ENCODE measurements at regions not wholly inside any gene's neighbourhood (a gene's known extent, or its start where the extent isn't known, plus 50 kb on each side); places are given as distances from the start of the nearest gene placed in this dataset.

DNA sequence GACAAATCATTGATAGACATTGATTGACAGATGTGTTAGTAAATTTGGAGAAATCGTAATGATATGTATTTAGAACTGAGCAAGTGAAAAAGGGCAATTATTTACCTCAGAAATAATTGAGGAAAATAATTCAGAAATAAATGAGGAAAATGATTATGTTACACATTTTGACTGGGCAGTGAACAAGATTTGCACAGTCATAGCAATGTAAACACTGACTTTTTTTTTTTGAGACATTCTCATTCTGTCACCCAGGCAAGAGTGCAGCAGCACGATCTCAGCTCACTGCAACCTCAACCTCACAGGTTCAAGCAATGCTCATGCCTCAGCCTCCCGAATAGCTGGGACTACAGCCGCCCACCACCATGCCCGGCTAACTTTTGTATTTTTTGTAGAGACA is 211.7 kb downstream of the SP3 start:
- Histone ChIP-seq H3K9me3 (ENCODE audit: severe bottlenecking) (no peaks in the 10 kb centered on the region), H3K36me3 (ENCODE audit: low read depth) (no peaks in the 10 kb centered on the region), H3K4me1 (ENCODE audit: insufficient read depth, poor library complexity, severe bottlenecking) (no peaks in the 10 kb centered on the region), H3K4me3 (ENCODE audit: severe bottlenecking) (no peak overlapping the region), H3K27ac (ENCODE audit: poor library complexity, severe bottlenecking) (no peak overlapping the region), H3K27me3 (ENCODE audit: insufficient read depth, poor library complexity, severe bottlenecking) (no peaks in the 10 kb centered on the region)
- DNase-seq (ENCODE audit: low spot score) (no peak), ATAC-seq (ENCODE audit: low read depth) (no peak)
- TF ChIP-seq, protein P1, sequence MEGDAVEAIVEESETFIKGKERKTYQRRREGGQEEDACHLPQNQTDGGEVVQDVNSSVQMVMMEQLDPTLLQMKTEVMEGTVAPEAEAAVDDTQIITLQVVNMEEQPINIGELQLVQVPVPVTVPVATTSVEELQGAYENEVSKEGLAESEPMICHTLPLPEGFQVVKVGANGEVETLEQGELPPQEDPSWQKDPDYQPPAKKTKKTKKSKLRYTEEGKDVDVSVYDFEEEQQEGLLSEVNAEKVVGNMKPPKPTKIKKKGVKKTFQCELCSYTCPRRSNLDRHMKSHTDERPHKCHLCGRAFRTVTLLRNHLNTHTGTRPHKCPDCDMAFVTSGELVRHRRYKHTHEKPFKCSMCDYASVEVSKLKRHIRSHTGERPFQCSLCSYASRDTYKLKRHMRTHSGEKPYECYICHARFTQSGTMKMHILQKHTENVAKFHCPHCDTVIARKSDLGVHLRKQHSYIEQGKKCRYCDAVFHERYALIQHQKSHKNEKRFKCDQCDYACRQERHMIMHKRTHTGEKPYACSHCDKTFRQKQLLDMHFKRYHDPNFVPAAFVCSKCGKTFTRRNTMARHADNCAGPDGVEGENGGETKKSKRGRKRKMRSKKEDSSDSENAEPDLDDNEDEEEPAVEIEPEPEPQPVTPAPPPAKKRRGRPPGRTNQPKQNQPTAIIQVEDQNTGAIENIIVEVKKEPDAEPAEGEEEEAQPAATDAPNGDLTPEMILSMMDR (IDR thresholded peaks at IDR 0.05; ENCODE audit: poor library complexity, severe bottlenecking): no peak

DNA sequence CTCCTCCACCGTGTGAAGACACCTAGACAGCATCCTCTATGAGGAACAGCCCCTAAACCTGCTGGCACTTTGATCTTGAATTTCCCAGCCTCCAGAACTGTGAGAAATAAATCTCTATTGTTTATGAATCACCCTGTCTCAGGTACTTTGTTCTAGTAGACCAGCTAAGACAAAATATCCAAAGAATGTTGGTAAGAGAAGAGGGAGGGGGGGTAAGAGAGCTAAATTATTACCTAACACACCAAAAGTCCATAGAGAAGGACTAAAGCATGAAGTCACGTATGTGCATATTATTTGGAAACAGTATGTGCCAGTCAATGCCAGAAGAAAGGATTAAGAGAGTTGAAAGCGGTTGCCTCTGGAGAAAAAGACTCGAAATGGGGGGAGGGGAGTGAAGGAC is 211.0 kb downstream of the SP3 start:
- Histone ChIP-seq H3K9me3 (ENCODE audit: severe bottlenecking) (no peaks in the 10 kb centered on the region), H3K27me3 (ENCODE audit: insufficient read depth, poor library complexity, severe bottlenecking) (no peaks in the 10 kb centered on the region), H3K4me3 (ENCODE audit: severe bottlenecking) (no peak overlapping the region), H3K27ac (ENCODE audit: poor library complexity, severe bottlenecking) (no peak overlapping the region), H3K4me1 (ENCODE audit: insufficient read depth, poor library complexity, severe bottlenecking) (no peaks in the 10 kb centered on the region), H3K36me3 (ENCODE audit: low read depth) (no peaks in the 10 kb centered on the region)
- TF ChIP-seq, protein P1 (IDR thresholded peaks at IDR 0.05; ENCODE audit: poor library complexity, severe bottlenecking): no peak
- ATAC-seq (ENCODE audit: low read depth) (no peak), DNase-seq (ENCODE audit: low spot score) (no peak)

DNA sequence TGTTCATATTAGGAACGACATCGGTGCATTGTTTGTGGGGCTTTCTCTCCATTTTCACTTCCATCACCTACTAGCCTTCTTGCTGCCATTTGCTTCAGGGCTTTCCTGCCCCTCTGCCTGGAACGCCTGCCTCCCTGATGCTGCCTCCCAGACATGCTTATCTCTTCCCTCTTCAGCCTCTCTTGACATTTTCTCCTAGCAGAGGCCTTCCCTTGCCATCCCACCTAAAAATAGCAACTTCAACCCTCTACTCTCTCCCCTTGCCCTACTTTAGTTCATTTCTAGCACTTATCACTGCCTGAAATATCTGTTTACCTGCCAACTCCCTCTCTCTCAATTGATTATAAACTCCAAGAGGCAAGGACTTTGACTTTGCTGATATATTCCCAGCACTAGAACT is 210.3 kb downstream of the SP3 start:
- DNase-seq (ENCODE audit: low spot score) (no peak), ATAC-seq (ENCODE audit: low read depth) (no peak)
- Histone ChIP-seq H3K4me3 (ENCODE audit: severe bottlenecking) (no peak overlapping the region), H3K27me3 (ENCODE audit: insufficient read depth, poor library complexity, severe bottlenecking) (no peaks in the 10 kb centered on the region), H3K4me1 (ENCODE audit: insufficient read depth, poor library complexity, severe bottlenecking) (no peaks in the 10 kb centered on the region), H3K27ac (ENCODE audit: poor library complexity, severe bottlenecking) (no peak overlapping the region), H3K36me3 (ENCODE audit: low read depth) (no peaks in the 10 kb centered on the region), H3K9me3 (ENCODE audit: severe bottlenecking) (no peaks in the 10 kb centered on the region)
- TF ChIP-seq, protein P1 (IDR thresholded peaks at IDR 0.05; ENCODE audit: poor library complexity, severe bottlenecking): no peak

DNA sequence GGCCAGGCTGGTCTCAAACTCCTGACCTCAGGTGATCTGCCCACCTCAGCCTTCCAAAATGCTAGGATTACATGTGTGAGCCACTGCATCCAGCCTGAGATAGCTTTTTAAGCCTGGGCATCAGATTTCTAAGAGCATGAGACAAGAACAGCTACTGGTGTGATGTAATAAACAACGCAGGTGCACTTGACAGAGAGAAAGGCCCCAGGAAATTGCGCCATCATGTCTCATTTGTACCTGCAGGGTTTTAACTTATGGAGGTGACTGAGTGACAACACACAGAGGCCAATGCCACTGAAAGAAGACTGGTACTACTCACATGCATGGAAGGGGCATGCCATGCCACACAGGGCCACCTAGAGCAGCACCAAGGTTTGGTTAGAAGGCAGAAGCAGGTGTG is 209.4 kb downstream of the SP3 start:
- ATAC-seq (ENCODE audit: low read depth) (no peak), DNase-seq (ENCODE audit: low spot score) (no peak)
- H3K36me3 ChIP-seq (ENCODE audit: low read depth): no peaks in the 10 kb centered on the region
- no peaks in the 10 kb centered on the region for H3K27me3 ChIP-seq (ENCODE audit: insufficient read depth, poor library complexity, severe bottlenecking)
- TF ChIP-seq, protein P1 (IDR thresholded peaks at IDR 0.05; ENCODE audit: poor library complexity, severe bottlenecking): no peak
- H3K27ac ChIP-seq (ENCODE audit: poor library complexity, severe bottlenecking): no peak overlapping the region
- no peaks in the 10 kb centered on the region for H3K9me3 ChIP-seq (ENCODE audit: severe bottlenecking)
- no peak overlapping the region for H3K4me3 ChIP-seq (ENCODE audit: severe bottlenecking)
- no peaks in the 10 kb centered on the region for H3K4me1 ChIP-seq (ENCODE audit: insufficient read depth, poor library complexity, severe bottlenecking)

DNA sequence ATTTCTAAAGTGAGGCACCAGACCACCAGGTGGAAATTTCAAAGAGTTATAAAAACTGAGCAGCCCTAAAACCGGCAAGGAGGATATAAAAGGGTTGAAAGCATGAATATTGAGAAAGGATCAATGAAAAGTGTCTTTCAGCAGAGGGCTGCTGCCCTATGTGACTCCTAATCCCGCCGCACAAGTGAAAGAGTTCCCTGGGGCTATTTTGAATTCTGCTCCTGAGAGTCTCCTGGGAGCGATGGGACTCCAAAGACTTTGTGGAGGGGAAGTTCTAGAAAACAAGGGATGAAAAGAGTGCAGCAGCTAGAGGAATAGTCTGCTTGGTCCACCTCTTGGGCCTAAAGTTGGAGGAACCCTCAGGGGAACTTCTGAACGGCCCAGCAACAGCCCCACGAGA is 205.2 kb downstream of the SP3 start:
- no peak for DNase-seq (ENCODE audit: low spot score)
- TF ChIP-seq, protein P1 (IDR thresholded peaks at IDR 0.05; ENCODE audit: poor library complexity, severe bottlenecking): no peak
- Histone ChIP-seq H3K27me3 (ENCODE audit: insufficient read depth, poor library complexity, severe bottlenecking) (no peaks in the 10 kb centered on the region), H3K36me3 (ENCODE audit: low read depth) (no peaks in the 10 kb centered on the region), H3K9me3 (ENCODE audit: severe bottlenecking) (no peaks in the 10 kb centered on the region), H3K27ac (ENCODE audit: poor library complexity, severe bottlenecking) (no peak overlapping the region), H3K4me3 (ENCODE audit: severe bottlenecking) (no peak overlapping the region), H3K4me1 (ENCODE audit: insufficient read depth, poor library complexity, severe bottlenecking) (no peaks in the 10 kb centered on the region)
- ATAC-seq (ENCODE audit: low read depth): no peak
